ENCODE measurements at regions not wholly inside any gene's neighbourhood (a gene's known extent, or its start where the extent isn't known, plus 50 kb on each side); places are given as distances from the start of the nearest gene placed in this dataset.

DNA sequence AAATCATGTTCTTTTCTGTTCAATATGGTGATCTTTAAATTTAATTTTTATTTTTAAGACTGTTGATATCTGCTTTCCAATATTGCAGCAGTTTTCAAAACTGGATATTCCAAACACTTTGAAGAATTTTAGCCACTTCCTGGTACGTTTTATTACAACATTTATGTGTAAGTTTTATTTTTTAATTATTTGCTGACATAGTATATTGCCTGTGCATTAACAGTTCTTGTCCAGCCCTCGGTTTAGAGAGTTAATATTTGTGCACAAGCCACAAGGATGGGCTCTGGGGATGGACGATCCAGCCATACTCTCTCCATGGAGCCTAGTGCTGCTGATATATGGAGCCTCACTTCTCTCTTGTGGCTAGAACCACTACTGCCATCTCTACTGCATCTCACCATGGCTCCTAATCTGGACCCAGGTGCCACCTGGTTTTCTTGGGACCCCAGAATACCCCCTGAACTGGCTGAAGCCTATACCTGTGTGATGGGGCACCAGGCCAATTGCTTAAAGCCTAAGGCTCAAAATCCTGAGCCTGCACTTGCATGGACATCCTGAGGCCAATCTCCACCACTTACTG is 262.5 kb downstream of the RASSF9 start:
- Histone ChIP-seq H2AFZ (ENCODE audit: low read depth) (no peak overlapping the region), H3K27me3 (ENCODE audit: insufficient read depth, low read depth) (no peaks in the 10 kb centered on the region), H3K79me2 (ENCODE audit: insufficient read depth, low read depth) (no peaks in the 10 kb centered on the region), H3K9ac (no peak overlapping the region), H3K4me1 (ENCODE audit: low read depth, poor library complexity, severe bottlenecking) (no peaks in the 10 kb centered on the region), H3K4me2 (no peak overlapping the region), H4K20me1 (ENCODE audit: insufficient read depth) (no peaks in the 10 kb centered on the region), H3K36me3 (ENCODE audit: insufficient read depth) (no peaks in the 10 kb centered on the region), H3K27ac (no peak overlapping the region), H3K4me3 (IDR thresholded peaks at IDR 0.05; ENCODE audit: insufficient read depth, low read depth, low read length) (no peak overlapping the region)
- TF ChIP-seq, protein P1, sequence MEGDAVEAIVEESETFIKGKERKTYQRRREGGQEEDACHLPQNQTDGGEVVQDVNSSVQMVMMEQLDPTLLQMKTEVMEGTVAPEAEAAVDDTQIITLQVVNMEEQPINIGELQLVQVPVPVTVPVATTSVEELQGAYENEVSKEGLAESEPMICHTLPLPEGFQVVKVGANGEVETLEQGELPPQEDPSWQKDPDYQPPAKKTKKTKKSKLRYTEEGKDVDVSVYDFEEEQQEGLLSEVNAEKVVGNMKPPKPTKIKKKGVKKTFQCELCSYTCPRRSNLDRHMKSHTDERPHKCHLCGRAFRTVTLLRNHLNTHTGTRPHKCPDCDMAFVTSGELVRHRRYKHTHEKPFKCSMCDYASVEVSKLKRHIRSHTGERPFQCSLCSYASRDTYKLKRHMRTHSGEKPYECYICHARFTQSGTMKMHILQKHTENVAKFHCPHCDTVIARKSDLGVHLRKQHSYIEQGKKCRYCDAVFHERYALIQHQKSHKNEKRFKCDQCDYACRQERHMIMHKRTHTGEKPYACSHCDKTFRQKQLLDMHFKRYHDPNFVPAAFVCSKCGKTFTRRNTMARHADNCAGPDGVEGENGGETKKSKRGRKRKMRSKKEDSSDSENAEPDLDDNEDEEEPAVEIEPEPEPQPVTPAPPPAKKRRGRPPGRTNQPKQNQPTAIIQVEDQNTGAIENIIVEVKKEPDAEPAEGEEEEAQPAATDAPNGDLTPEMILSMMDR (conservative IDR thresholded peaks at IDR 0.05; ENCODE audit: low read depth, low read length), result no peak

DNA sequence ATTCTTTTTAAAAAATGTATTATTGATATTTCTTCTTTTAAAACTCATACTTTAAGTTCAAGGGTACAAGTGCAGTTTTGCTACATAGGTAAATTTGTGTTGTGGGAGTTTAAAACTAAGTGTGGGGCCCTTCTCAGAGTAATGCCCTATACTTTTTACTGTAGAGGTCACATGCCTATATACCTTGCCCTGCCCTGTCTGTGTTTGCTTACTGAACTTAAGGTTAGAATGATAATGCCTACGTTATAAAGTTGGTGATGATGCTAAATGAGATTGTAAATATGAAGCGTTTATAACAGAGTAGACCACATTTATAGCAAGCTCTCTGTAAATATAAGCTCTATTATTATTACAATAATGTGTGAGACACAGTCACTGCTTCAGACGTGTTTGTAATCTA is 261.9 kb downstream of the RASSF9 start:
- no peak overlapping the region for H3K27ac ChIP-seq
- H3K9ac ChIP-seq, result no peak overlapping the region
- TF ChIP-seq, protein P1 (conservative IDR thresholded peaks at IDR 0.05; ENCODE audit: low read depth, low read length), result no peak
- no peaks in the 10 kb centered on the region for H3K79me2 ChIP-seq (ENCODE audit: insufficient read depth, low read depth)
- H3K27me3 ChIP-seq (ENCODE audit: insufficient read depth, low read depth), result no peaks in the 10 kb centered on the region
- no peaks in the 10 kb centered on the region for H3K4me1 ChIP-seq (ENCODE audit: low read depth, poor library complexity, severe bottlenecking)
- no peak overlapping the region for H3K4me3 ChIP-seq (IDR thresholded peaks at IDR 0.05; ENCODE audit: insufficient read depth, low read depth, low read length)
- H2AFZ ChIP-seq (ENCODE audit: low read depth), result no peak overlapping the region
- H3K36me3 ChIP-seq (ENCODE audit: insufficient read depth), result no peaks in the 10 kb centered on the region
- H4K20me1 ChIP-seq (ENCODE audit: insufficient read depth), result no peaks in the 10 kb centered on the region
- H3K4me2 ChIP-seq, result no peak overlapping the region

DNA sequence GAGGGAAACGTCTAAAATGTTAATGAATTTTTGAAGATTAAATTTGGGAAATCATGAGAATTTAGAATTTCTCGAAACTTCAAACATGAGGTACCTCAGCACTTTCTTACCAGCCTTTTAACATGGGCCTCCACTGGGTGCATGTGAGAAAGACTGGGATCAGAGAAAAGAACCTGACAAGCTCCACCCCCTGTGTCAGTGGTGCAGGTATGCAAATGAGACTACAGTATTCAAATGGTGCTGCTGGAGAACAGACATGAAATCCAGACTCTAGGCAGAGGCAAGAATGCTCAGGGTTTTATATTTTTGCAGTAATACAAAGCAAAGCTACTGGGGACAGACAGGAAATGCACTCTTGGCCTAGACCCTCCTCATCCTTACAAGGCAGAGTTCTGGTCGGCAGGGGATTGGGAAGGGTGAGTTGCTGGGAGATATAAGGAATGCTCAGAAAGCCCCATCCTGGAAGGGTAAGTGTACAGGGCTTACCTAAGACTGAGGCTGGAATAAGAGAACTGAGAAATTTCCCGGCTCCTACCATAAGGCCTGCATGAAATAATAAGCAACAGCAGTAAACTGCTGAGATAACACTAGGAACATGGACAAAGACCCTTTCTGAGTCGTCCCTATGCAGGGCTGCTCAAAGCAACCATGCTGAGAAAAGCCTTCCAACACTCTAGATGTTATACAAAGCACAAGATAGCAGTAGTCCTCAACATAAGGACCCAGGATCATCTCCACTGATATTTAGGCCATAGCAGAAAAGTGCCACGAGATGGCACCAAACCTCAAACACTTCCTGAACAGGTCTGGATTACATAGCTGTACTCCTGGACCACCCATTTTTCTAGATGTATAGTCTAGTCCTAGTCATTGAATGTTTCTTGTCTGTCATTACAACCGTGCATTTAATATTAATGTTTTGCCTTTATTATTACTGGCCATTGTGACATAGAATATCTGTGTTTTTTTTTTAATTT is 260.8 kb downstream of the RASSF9 start:
- Histone ChIP-seq H3K36me3 (ENCODE audit: insufficient read depth) (no peaks in the 10 kb centered on the region), H4K20me1 (ENCODE audit: insufficient read depth) (no peaks in the 10 kb centered on the region), H3K79me2 (ENCODE audit: insufficient read depth, low read depth) (no peaks in the 10 kb centered on the region), H3K4me1 (ENCODE audit: low read depth, poor library complexity, severe bottlenecking) (no peaks in the 10 kb centered on the region), H3K4me3 (IDR thresholded peaks at IDR 0.05; ENCODE audit: insufficient read depth, low read depth, low read length) (no peak overlapping the region), H3K9ac (no peak overlapping the region), H3K27ac (no peak overlapping the region), H3K27me3 (ENCODE audit: insufficient read depth, low read depth) (no peaks in the 10 kb centered on the region), H3K4me2 (no peak overlapping the region), H2AFZ (ENCODE audit: low read depth) (no peak overlapping the region)
- TF ChIP-seq, protein P1 (conservative IDR thresholded peaks at IDR 0.05; ENCODE audit: low read depth, low read length), result peak; percentile 60

DNA sequence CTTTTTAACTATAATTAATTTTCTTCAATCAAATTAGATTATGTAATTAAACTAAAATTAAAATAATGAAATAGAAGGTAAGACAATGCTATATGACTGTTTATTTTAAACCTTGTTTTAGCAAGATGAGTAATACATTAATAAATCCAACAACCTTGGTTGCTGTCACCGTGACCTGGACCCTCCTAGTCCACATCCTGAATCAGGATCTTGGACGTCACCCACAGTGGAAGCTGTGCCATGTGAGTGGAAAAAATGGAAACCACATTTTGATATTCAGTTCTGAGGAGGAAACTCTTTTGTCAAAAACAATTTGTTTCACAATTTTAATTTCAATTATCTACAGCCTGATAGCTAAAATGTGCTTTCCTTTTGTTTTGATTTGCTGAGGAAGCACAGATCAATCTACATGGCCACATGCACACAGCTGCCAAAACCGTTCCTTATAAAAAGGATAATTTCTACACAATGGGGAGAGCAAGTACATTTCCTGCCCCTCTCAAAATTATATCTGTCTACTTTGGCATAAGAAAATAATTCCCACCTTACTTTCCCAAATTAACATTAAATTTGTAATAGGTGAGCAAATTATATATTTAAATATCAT is 255.5 kb downstream of the RASSF9 start:
- Histone ChIP-seq H3K4me3 (IDR thresholded peaks at IDR 0.05; ENCODE audit: insufficient read depth, low read depth, low read length) (no peak overlapping the region), H3K9ac (no peak overlapping the region), H3K4me1 (ENCODE audit: low read depth, poor library complexity, severe bottlenecking) (no peaks in the 10 kb centered on the region), H3K27me3 (ENCODE audit: insufficient read depth, low read depth) (no peaks in the 10 kb centered on the region), H3K27ac (no peak overlapping the region), H3K79me2 (ENCODE audit: insufficient read depth, low read depth) (no peaks in the 10 kb centered on the region), H3K4me2 (no peak overlapping the region), H3K36me3 (ENCODE audit: insufficient read depth) (no peaks in the 10 kb centered on the region), H4K20me1 (ENCODE audit: insufficient read depth) (no peaks in the 10 kb centered on the region), H2AFZ (ENCODE audit: low read depth) (no peak overlapping the region)
- TF ChIP-seq, protein P1 (conservative IDR thresholded peaks at IDR 0.05; ENCODE audit: low read depth, low read length), result no peak

All from KMS-11 (cell line).